NCI-H1417 (cell line): ENCODE measurements at regions not wholly inside any gene's neighbourhood (a gene's known extent, or its start where the extent isn't known, plus 50 kb on each side); places are given as distances from the start of the nearest gene placed in this dataset.

Source experiments
- DNase-seq, 3 experiments: peaks; one replicate each; lab custom pipeline; 2025; lab: John Stamatoyannopoulos, UW

DNA sequence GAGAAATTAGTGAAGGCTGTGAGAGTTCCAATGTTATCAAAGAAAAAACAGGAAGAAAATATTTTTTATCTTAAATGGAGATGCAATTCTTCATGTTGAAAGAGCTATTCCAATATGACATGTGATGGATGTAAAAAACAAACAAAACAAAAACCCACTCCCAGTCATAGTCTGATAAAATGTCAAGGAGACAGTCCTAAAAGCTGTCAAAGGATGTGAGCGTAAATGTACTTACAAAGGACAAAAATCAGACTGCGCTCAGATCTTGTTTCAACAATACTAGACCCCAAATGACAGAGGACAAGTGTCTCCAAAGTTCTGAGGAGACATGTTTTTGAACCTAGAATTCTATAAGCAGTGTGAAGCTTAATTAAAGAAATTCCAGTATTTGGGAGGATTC lies 265.8 kb downstream of the PLPP3 start:
- no peak for DNase-seq

DNA sequence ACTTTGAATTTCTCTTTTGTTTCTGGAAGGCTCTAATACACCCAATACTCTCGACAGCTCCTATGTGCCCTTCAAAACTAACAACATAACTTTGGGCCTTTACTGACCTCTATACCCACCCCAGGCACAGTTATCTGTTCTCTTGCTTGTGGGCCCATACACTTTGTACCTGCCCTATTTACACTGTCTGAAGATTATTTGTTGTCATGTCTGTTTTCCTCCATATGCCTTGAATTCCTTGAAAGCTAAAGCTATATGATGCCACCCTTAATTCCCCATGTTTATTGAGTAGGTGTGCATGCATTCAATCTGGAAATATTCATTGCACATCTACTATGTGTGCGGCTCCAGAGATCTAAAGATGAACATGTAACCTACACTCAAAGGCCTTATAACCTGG lies 267.6 kb downstream of the PLPP3 start:
- DNase-seq: no peak

DNA sequence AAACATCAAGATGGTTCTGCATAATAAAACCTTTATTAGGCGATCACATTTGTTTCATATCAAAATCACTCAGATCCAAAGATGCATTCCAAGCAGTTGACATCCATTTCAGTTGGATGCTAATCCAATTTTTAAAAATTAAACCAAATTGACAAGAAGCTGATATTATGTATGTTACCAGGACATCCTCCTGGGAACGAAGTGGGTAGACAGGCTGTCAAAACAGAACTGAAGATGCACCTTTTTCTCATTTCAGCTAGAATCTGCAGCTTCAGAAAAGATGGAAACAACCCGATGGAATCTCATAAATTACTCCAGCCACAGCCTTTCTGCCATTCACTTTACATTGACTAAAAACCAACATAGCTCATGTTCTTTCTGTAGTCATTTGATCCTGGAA lies 268.4 kb downstream of the PLPP3 start:
- DNase-seq: no peak

DNA sequence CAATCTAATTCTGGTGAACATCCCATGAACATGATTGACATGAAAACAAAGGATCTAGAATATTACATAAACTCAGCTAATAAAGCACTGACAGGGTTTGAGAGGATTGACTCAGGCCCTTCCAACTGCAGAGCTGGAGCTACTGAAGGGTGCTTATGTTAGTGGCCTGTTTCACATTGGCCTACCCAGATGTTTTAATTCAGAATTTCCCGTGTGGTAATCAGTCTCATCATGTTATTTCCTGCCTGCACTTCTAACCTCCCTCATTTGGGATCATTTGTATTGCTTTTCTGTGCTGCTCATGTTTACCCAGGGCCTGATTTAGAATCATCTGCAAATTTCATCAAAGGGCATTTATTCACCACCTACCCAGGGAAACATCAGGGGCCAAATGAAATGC lies 270.3 kb downstream of the PLPP3 start:
- no peak for DNase-seq

DNA sequence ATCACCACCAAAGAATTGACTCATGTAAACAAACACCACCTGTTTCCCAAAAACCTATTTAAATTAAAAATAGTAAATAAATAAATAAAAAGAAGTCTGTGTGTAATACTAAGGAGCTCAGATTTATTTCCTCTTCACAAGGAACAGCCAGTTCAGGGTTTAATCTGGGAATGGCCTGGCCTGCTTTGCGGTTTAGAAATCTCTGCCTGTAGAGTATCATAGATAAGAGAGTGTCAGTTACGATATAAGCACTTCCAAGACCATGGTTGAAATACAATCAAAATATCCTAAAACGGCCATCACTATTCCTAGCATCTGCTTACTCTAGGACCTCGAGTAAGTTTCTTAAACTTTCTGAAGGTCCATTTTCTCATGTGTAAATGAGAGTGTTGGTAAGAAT lies 274.4 kb downstream of the PLPP3 start:
- no peak for DNase-seq

DNA sequence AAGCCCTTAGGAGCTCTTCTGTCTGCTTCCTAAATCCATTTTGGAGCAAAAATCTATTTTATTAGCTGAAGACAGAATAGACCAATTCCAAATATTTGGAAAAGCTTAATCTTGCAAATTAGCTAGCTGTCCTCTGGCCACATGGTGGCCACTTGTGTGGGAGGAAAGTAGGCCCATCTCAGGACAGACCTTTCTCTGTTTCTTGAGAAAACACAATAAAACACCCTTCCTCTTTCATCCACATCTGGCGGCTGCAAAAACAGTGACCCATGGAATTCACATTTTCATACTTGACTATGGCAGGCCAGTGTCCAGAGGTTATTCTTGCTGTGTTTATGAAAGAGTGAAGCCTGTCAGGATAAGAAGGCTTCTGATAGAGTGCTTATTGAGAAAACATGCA lies 275.6 kb downstream of the PLPP3 start:
- DNase-seq: no peak

DNA sequence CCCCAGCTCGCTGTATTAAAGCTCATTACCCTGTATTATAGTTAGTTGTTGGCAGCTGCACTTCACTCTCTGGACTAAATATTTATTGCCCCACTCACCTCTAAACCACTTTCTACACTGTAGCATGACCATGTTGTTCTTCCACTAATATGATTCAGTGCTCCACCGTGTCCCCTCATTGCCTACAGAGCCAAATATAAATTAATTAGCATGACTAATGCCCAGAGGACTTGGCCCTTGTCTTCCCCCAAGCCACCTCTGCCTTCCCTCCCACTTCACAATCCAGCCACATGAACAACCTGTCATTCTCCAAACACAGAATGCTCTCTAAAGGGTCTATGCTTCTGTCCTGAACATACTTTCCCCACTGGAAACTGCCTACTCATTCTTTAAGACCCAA lies 276.5 kb downstream of the PLPP3 start:
- no peak for DNase-seq

DNA sequence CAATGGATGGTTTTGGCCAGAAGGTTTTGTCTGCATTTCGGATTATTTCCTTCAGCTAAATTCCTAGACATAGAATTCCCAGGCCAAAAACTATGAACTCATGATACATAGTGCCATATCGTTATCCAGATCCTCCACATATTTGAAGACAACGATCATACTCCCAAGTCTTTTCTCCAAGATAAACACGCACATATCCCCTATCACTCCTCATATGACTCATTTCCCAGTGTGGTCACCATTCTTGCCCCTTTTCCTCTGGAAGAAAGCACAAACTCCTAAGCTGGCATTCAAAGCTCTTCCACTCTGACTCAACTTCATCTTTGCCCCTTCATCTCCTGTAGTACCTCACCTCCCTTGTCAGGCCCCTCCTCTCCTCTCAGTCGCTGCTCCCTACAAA lies 277.6 kb downstream of the PLPP3 start:
- DNase-seq: no peak

DNA sequence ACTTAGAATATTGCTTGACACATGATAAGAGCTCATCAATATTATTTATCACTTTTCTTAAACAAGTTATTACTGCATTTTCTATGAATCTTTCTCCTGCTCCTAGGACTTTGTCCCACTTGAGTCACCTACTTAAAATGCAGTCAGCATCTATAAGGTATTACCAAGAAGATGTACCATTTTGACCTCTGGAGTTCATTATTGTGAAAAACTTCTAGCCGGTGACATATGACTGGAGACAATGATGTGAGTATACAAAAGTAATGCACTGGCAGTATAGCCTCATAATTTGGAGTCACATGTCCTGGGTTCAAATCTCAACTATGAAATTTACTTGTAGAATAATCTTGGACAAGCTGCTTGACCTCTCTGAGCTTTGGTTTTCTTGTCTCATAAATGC lies 278.5 kb downstream of the PLPP3 start:
- DNase-seq: no peak

DNA sequence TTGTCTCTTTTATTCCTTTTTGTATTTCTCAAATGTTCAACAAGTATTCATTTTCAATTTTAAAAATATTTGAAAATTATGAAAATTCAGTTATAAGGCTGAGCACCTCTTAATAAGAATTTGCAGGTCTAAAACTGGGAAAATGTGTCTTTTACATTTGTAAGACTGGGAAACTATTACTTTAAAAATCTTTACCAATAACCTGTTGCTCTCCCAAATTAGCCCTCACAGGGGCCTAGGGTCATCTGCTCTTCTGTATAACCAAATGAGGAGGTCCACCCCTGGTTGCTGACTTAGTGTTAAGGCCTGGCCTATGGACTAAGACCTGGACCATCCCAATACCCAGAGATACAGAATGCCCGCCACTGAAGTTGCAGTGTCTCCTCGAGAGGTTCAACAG lies 280.5 kb downstream of the PLPP3 start:
- DNase-seq: no peak

DNA sequence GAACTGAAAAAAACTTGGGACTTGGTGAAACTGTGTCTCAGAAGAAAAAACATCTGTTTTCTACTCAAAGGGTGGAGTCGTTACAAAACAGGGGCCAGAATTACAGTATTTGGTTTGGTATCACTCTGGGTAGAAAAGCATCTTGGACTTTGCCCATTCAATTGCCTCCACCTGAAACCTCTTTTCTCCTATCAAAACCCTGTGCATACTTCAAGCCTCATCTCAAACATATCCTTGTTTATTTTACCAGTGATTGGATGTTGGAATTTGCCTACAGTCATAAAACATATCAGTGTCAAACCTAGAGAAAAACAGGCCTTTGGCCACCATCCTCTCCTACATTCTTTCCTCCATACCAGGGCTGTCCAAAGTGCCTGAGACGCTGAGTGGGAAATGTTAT lies 281.5 kb downstream of the PLPP3 start:
- no peak for DNase-seq

DNA sequence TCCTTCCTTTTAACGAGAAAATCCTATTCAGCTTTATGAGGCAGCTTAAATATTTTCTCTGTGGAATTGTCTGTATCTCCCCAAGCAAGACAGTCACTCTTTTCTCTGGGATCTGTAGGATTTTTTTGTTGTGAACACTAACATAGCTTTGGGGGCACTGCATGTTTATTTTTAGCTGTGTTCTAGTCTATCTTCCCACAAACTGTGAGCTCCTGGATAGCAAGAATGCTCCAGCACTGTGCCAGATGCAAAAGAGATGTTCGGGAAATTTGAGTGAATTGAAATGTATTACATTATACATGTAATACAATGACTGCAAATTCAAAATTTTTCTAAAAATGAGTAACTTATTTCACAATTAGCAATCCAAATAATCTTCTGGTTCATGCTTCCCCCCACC lies 282.2 kb downstream of the PLPP3 start:
- DNase-seq: no peak

DNA sequence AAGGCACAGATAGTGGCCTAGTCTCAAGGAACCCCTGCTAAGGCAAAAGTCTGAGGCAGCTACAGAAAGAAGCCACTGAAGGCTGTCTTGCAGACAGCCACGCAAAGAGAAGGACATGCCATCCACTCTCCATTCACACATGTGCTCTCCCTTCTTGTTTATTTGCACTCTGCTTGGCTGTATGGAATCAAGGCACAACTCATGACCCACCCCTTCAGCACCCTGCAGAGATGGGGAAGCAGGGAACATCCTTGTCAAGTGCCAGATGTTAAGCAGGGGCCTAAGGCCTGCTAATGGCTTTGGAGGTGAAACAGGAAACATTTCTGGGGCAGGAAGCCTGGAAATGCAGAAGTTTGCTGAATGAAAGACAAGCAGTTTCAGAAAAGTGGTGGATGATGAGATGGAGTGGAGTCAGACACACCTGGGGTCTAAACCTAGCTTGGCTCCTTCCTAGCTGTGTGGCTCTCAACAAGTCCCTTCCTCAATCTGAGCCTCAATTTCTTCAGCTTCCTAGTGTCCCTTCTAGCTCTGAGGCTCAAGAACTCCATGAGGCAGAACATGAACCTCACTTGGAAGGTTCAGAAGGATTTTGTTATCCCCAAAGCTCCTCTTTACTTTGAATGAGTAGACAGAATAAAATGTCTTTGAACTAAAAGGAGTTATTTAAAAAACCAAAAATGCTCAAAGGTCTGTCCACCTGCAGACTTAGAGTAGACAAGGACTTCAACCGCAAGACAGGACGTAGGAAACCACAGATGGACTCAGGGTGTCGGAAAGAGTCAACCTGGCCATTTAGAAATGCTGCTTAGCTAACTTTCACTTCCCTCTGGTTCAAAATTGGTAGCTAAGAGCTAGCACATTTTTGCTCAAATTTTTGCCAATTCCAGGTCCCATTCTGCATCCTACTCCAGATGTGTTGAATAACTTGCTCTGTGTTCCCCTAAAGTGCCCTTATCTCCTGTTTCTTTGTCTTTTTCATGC lies 283.1 kb downstream of the PLPP3 start:
- DNase-seq: no peak

DNA sequence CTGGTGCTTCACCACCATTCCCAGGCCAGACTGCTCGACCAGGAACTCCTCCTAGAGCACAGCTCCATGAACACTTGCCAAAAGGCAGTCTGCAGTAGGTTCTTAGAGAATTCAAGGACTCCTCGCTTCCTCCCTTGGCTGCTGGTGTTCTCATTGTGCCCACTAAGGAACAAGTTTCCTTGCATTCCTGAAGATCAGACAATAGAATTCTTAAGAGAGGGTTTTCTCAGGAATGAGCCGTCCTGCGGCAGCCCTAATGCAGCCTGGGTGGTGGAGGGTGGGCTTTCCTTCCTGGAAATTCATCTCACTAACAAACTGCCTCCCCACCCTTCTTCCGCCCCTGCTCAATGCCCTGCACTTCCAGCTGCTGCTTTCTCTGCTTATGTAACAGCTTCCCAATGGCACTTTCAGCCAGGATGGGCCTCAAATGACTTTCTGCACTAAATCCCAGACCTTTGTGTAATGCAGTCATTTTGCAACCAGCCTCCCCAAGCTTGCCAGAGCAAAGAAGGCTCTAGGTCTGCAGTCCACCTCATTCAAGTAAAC lies 287.9 kb downstream of the PLPP3 start:
- DNase-seq: no peak

DNA sequence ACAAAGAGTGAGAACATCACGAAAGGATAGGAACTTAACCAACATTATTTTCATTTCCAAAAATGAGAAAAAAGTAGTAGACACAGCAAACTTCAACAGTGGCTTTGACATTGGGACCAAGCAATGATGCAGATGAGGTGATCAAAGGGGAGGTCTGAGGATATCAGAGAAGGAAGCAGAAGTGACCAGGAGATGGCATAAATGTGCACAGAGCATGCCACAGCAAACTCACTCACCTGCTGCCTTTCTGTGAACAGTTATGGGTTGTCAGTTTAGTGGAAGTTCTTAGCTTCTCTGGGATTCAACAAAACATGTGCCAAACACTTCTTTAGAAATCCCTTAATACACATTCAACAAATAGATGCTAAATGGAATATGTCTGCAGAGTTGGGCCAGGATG lies 290.1 kb downstream of the PLPP3 start:
- DNase-seq: peak in 1 of 3 experiments; percentile 37

DNA sequence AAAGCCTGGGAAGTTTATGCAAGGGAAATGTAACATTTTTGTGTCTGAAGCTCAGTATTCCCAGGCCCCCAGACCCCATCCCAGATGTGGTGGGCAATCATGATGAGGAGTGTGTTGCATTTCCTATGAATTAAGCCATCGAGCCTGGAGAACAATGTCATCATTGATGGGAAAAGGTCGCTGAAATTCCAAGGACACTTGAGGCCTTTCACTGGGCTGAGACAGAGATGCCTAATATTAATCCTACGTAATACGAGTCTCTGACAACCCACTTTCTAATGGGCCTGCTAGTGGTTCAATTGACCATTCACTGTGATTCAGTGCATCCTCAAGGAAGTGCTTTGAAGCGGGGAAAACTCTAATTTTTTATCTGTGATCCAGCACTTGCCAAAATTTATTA lies 291.6 kb downstream of the PLPP3 start:
- no peak for DNase-seq

DNA sequence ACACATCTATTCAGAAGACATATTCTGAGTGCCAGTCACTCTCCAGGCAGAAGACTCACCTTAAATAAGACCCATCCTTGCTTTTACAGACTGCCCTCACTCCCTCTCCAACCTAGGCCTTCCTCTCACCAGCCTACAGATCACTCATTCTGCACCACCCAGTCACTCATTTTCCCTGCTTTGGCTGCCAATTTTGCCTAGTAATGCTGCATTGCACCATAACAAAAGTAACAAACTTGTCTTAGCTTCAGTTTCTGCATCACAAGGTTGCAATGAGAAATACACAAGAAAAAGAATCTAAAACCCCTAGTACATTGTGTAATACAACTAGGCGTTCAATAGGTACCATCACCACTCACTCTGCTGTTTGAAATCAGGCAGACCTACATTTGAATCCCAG lies 292.4 kb downstream of the PLPP3 start:
- no peak for DNase-seq

DNA sequence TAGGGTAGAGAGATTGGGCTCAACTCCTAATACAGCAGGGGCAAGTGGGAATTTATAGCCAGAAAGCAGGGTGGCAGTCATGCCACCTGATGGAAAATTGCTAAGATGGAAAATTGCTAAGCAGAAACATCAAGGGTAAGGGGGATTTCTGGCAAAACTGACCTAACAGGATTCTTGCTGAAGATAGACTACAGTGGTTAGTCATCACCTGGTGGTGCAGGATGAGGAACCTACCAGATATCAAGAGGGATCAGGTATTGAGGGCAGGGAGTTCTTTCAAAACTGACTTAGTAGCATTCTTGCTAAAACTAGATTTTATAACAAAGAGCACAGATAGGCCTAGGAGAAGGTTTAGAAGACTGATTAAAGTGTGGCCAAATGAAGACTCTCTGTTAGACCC lies 292.9 kb downstream of the PLPP3 start:
- DNase-seq: no peak

DNA sequence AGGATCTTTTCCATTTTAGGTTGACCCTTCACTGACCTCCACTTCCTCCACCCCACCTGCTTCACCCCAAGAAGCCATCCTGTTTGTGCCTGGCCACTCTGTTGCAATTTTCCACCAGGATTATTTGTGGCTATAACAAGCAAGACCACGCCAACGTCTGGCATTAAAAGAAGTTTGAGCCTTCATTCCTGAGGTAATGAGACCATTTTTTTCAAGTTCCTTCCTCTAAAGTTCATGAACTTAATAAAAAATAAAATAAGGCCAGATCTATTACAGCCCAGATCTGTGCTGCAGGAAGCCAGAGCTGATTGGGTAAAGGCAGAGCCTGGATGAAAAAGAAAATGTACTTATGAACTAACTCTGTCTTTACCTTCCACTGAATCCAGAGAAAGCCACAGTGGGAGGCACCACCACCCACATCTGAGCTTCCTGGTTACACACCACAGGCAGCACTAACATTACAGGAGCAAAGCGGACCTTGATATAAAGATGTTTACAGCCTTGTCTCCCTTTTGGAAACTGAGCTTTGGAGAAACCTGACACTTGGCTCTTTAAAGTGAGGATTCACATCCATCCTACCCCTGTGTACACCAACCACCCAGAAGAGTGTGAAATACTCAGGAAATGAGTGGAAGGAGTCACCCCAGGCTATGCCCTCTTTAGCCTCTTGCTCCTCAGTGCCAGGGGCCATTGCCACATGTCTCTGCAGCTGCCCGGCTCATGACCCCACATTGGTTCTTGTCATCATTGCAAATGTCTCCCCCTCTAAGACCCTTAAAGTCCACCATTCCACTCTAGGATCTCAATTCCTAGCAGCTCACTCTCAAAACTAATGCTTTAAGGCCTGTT lies 293.6 kb downstream of the PLPP3 start:
- DNase-seq: no peak

DNA sequence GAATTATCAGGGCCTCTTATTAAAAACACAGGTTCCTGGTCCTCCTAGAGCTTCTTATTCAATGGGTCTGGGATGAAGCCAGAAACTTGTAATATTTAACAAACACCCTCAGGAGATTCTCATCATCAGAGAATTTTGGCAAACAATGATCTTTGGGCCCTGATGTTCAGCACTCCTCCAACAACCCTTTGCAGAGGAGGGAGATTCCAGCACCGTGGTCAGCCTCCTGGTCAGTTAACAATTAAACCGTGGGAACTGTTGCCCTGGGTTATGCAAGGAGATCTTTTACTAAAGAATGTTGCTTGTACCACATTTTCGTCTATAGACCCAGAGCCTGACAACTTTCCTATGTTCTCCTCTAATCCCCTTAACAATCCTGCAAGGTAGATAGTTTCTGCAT lies 294.4 kb downstream of the PLPP3 start:
- DNase-seq: no peak

DNA sequence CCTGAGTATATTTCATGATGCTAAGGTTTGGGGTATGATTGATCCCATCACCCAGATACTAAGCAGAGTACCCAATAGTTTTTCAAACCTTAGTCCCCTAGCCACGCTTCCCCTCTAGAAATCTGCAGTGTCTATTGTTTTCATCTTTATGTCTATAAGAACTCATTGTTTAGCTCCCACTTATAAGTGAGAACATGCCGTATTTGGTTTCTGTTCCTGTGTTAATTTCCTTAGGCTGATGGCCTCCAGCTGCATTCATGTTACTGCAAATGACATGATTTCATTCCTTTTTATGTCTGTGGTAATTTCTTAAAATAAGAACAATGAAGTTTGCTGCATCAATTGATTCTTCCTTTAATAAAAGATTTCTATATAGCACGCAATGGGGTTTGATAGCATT lies 301.3 kb downstream of the PLPP3 start:
- DNase-seq: no peak

DNA sequence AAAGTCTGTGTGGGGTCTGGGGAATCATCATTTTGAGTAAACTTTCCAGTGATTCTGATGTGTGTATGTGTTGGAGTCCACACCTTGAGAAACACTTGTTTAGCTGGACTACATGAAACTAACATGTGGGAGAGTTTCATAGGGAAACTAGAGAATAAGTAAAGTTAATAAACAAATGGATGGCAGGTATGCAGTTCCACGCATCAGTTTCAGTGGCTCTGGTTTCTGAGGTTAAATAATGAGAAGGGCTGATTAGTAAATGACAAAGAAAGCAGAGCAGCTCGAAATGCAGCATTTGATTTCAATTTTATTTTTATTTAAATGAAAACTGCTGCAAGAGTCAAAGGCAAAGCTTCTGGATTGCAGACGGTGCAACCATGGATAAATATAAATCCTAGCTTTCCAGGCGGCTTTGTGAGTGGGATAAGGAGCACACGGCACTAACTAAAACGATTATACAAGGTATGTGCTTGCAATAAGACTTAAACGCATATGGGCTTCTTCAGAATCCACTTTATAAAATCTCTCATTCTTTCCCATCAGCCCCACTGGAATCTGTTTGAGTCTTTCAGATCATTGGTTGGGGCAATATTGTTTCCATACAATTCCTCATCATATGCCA lies 310.7 kb downstream of the PLPP3 start:
- DNase-seq: no peak
